ENCODE measurements at regions not wholly inside any gene's neighbourhood (a gene's known extent, or its start where the extent isn't known, plus 50 kb on each side); places are given as distances from the start of the nearest gene placed in this dataset.

DNA sequence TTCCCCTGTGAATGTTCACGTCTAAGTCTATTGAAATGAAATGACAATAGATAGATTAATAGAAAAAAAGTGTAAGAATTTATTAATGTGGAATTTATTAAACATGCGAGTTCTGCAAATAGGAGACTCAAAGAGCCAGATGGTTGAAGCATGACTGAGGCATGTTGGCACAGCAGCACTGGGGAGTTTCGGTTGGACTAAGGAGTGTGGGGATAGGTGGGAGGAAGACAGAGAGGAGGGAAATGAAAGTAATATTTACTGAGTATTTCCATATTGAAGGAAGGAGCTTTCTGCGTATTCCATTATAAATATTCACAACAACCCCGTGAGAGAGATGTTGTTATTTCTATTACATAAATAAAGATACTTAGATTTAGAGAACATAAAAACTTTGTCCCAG, 79.5 kb upstream of the ZNF644 start:
- TF ChIP-seq, protein P1, sequence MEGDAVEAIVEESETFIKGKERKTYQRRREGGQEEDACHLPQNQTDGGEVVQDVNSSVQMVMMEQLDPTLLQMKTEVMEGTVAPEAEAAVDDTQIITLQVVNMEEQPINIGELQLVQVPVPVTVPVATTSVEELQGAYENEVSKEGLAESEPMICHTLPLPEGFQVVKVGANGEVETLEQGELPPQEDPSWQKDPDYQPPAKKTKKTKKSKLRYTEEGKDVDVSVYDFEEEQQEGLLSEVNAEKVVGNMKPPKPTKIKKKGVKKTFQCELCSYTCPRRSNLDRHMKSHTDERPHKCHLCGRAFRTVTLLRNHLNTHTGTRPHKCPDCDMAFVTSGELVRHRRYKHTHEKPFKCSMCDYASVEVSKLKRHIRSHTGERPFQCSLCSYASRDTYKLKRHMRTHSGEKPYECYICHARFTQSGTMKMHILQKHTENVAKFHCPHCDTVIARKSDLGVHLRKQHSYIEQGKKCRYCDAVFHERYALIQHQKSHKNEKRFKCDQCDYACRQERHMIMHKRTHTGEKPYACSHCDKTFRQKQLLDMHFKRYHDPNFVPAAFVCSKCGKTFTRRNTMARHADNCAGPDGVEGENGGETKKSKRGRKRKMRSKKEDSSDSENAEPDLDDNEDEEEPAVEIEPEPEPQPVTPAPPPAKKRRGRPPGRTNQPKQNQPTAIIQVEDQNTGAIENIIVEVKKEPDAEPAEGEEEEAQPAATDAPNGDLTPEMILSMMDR (IDR thresholded peaks at IDR 0.05; ENCODE audit: low read length), result no peak
- TF ChIP-seq EZH2phosphoT487 (IDR thresholded peaks at IDR 0.05; ENCODE audit: low read length), result no peak

All from MM.1S (cell line).